ENCODE measurements at regions not wholly inside any gene's neighbourhood (a gene's known extent, or its start where the extent isn't known, plus 50 kb on each side); places are given as distances from the start of the nearest gene placed in this dataset.

GRCh38 chr16:5478036-5478435 is 380.4 kb upstream of the EEF2KMT start:
- no peak for DNase-seq (ENCODE audit: low read depth)

GRCh38 chr16:5477251-5477650 is 379.7 kb upstream of the EEF2KMT start:
- no peak for DNase-seq (ENCODE audit: low read depth)

GRCh38 chr16:5472552-5472951 is 375.0 kb upstream of the EEF2KMT start:
- no peak for DNase-seq (ENCODE audit: low read depth)

GRCh38 chr16:5468488-5468887 is 370.9 kb upstream of the EEF2KMT start:
- DNase-seq (ENCODE audit: low read depth), result no peak

GRCh38 chr16:5467552-5467951 is 370.0 kb upstream of the EEF2KMT start:
- no peak for DNase-seq (ENCODE audit: low read depth)

- no peak for DNase-seq (ENCODE audit: low read depth)
These were observed 369.0 kb upstream of the EEF2KMT start for GRCh38 chr16:5466551-5466950.

- no peak for DNase-seq (ENCODE audit: low read depth)
These were observed 368.1 kb upstream of the EEF2KMT start for GRCh38 chr16:5465714-5466113.

GRCh38 chr16:5463820-5464219 is 366.2 kb upstream of the EEF2KMT start:
- DNase-seq (ENCODE audit: low read depth), result no peak

GRCh38 chr16:5461574-5461973 is 364.0 kb upstream of the EEF2KMT start:
- DNase-seq (ENCODE audit: low read depth), result no peak

- no peak for DNase-seq (ENCODE audit: low read depth)
These were observed 363.5 kb upstream of the EEF2KMT start for GRCh38 chr16:5461141-5461540.

- DNase-seq (ENCODE audit: low read depth), result no peak
These were observed 363.1 kb upstream of the EEF2KMT start for GRCh38 chr16:5460701-5461100.

- no peak for DNase-seq (ENCODE audit: low read depth)
These were observed 362.3 kb upstream of the EEF2KMT start for GRCh38 chr16:5459863-5460262.

GRCh38 chr16:5455110-5455509 is 357.5 kb upstream of the EEF2KMT start:
- no peak for DNase-seq (ENCODE audit: low read depth)

- no peak for DNase-seq (ENCODE audit: low read depth)
These were observed 356.8 kb upstream of the EEF2KMT start for GRCh38 chr16:5454349-5454748.

- DNase-seq (ENCODE audit: low read depth), result no peak
These were observed 354.0 kb upstream of the EEF2KMT start for GRCh38 chr16:5451641-5452040.

GRCh38 chr16:5450409-5451104 is 353.0 kb upstream of the EEF2KMT start:
- DNase-seq (ENCODE audit: low read depth), result no peak

- no peak for DNase-seq (ENCODE audit: low read depth)
These were observed 352.3 kb upstream of the EEF2KMT start for GRCh38 chr16:5449901-5450300.

GRCh38 chr16:5448798-5449197 is 351.2 kb upstream of the EEF2KMT start:
- DNase-seq (ENCODE audit: low read depth), result no peak

- DNase-seq (ENCODE audit: low read depth), result no peak
These were observed 350.1 kb upstream of the EEF2KMT start for GRCh38 chr16:5447734-5448133.

- DNase-seq (ENCODE audit: low read depth), result no peak
These were observed 349.1 kb upstream of the EEF2KMT start for GRCh38 chr16:5446623-5447240.

- no peak for DNase-seq (ENCODE audit: low read depth)
These were observed 346.6 kb upstream of the EEF2KMT start for GRCh38 chr16:5444189-5444588.

- DNase-seq (ENCODE audit: low read depth), result no peak
These were observed 345.4 kb upstream of the EEF2KMT start for GRCh38 chr16:5442986-5443385.

GRCh38 chr16:5442054-5442453 is 344.5 kb upstream of the EEF2KMT start:
- no peak for DNase-seq (ENCODE audit: low read depth)

GRCh38 chr16:5438591-5438990 is 341.0 kb upstream of the EEF2KMT start:
- DNase-seq (ENCODE audit: low read depth), result no peak

Data from activated T-cell treated with anti-CD3 and anti-CD28 coated beads for 48 hours (primary cell).